DOHH2 (cell line): ENCODE measurements at regions not wholly inside any gene's neighbourhood (a gene's known extent, or its start where the extent isn't known, plus 50 kb on each side); places are given as distances from the start of the nearest gene placed in this dataset.

Experiments used
- EZH2phosphoT487 ChIP-seq: fragments of 200-600 bp; sonication (generic); IDR thresholded peaks from 2 replicates; pipeline ENCODE4 v1.6.1; 2017; ENCODE audit warnings: borderline replicate concordance, mild to moderate bottlenecking, antibody characterized with exemption, low read length, moderate library complexity, mixed read lengths
- TF ChIP-seq, protein P1 (sequence below): fragments of 200-600 bp; sonication (generic); IDR thresholded peaks from one replicate; pipeline ENCODE4 v1.5.1; 2014; ENCODE audit warnings: antibody characterized with exemption, mild to moderate bottlenecking, low read depth, low read length; ENCODE audit not compliant: poor library complexity, severe bottlenecking

GRCh38 chr1:96076589-96076988 is 645.0 kb upstream of the PTBP2 start:
- TF ChIP-seq, protein P1, sequence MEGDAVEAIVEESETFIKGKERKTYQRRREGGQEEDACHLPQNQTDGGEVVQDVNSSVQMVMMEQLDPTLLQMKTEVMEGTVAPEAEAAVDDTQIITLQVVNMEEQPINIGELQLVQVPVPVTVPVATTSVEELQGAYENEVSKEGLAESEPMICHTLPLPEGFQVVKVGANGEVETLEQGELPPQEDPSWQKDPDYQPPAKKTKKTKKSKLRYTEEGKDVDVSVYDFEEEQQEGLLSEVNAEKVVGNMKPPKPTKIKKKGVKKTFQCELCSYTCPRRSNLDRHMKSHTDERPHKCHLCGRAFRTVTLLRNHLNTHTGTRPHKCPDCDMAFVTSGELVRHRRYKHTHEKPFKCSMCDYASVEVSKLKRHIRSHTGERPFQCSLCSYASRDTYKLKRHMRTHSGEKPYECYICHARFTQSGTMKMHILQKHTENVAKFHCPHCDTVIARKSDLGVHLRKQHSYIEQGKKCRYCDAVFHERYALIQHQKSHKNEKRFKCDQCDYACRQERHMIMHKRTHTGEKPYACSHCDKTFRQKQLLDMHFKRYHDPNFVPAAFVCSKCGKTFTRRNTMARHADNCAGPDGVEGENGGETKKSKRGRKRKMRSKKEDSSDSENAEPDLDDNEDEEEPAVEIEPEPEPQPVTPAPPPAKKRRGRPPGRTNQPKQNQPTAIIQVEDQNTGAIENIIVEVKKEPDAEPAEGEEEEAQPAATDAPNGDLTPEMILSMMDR, result no peak
- TF ChIP-seq EZH2phosphoT487, result no peak
